Nephron (organoid): ENCODE measurements at regions not wholly inside any gene's neighbourhood (a gene's known extent, or its start where the extent isn't known, plus 50 kb on each side); places are given as distances from the start of the nearest gene placed in this dataset.
A peak's percentile ranks its signal among the peaks of the same experiment; 100 is the strongest.

Experiments
- H3K27ac Mint-ChIP-seq, 3 experiments: 2 replicates each; pipeline ENCODE4 v1.8.0; 2020; ENCODE audit warnings: mixed read lengths in 3 of 3, mild to moderate bottlenecking in 2 of 3, moderate library complexity in 1 of 3
- H3K27me3 Mint-ChIP-seq: 2 replicates; pipeline ENCODE4 v1.8.0; 2021; ENCODE audit warnings: low read depth, mild to moderate bottlenecking, moderate library complexity, mixed read lengths
- H3K36me3 Mint-ChIP-seq: 2 replicates; pipeline ENCODE4 v1.8.0; 2020; ENCODE audit warnings: low read depth, mixed read lengths
- H3K4me1 Mint-ChIP-seq: 2 replicates; pipeline ENCODE4 v1.8.0; 2020; ENCODE audit warnings: mixed read lengths
- H3K4me3 Mint-ChIP-seq, 3 experiments: 2 replicates each; pipeline ENCODE4 v1.8.0; 2020; ENCODE audit warnings: mild to moderate bottlenecking in 3 of 3, mixed read lengths in 3 of 3, moderate library complexity in 2 of 3
- H3K9me3 Mint-ChIP-seq: 2 replicates; pipeline ENCODE4 v1.8.0; 2020; ENCODE audit warnings: mixed read lengths
- TF ChIP-seq, protein P1 (sequence below), 3 experiments: fragments of 200-600 bp; sonication (generic); IDR thresholded peaks; one replicate each; pipeline ENCODE4 v1.5.0; 2021; ENCODE audit warnings: antibody characterized with exemption in 3 of 3; ENCODE audit not compliant: unreplicated experiment in 3 of 3

DNA sequence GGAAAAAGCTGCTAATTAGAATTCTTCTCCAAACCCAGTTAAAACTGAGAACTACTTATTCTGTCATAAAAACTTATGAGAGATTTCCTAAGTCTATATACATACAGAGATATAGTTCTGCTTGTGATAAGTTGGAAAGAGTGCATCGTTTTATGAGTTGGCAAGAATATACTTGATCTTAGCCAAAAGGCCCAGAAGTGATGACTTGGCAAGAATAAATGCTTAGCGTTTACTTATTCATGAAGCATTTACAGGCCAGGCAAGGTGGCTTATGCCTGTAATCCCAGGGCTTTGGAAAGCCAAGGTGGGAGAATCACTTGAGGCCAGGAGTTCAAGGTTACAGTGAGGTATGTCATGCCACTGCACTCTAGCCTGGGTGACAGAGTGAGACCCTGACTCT is 81.7 kb downstream of the CYB561 start:
- Mint-ChIP-seq H3K4me1 (peaks cover 35% of the 10 kb centered on the region), H3K4me3 (no peak overlapping the region), H3K36me3 (peaks cover 16% of the 10 kb centered on the region), H3K9me3 (no peaks in the 10 kb centered on the region), H3K27ac (peak overlapping the region; percentile 40 to 71 (median 56)), H3K27me3 (no peaks in the 10 kb centered on the region)
- TF ChIP-seq, protein P1, sequence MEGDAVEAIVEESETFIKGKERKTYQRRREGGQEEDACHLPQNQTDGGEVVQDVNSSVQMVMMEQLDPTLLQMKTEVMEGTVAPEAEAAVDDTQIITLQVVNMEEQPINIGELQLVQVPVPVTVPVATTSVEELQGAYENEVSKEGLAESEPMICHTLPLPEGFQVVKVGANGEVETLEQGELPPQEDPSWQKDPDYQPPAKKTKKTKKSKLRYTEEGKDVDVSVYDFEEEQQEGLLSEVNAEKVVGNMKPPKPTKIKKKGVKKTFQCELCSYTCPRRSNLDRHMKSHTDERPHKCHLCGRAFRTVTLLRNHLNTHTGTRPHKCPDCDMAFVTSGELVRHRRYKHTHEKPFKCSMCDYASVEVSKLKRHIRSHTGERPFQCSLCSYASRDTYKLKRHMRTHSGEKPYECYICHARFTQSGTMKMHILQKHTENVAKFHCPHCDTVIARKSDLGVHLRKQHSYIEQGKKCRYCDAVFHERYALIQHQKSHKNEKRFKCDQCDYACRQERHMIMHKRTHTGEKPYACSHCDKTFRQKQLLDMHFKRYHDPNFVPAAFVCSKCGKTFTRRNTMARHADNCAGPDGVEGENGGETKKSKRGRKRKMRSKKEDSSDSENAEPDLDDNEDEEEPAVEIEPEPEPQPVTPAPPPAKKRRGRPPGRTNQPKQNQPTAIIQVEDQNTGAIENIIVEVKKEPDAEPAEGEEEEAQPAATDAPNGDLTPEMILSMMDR (IDR thresholded peaks at IDR 0.05; ENCODE audit: unreplicated experiment in 3 of 3) = no peak

DNA sequence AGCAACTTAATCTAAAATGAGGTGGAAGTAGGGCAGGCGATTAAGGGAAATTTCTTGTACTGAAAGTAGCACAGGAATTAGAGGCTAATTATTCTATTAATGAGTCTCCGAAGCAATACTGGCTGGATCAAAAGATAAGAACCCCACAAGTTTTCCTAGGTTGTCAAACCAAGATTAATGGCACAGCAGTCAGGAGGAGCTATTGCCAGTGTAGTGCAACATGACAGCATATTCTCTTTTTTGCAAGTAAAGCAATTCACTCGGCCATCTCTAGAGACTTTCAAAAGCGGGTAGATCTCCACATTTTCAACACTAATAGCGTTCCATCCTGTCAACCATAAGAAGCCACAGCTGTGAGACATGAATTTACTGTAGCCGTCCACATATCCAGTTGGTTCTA is 81.2 kb downstream of the CYB561 start:
- peaks cover 14% of the 10 kb centered on the region for H3K36me3 Mint-ChIP-seq
- TF ChIP-seq, protein P1 (IDR thresholded peaks at IDR 0.05; ENCODE audit: unreplicated experiment in 3 of 3) = no peak
- H3K4me1 Mint-ChIP-seq = peaks cover 35% of the 10 kb centered on the region
- no peak overlapping the region for H3K4me3 Mint-ChIP-seq
- H3K27ac Mint-ChIP-seq = peak overlapping the region; percentile 40 to 71 (median 56)
- no peaks in the 10 kb centered on the region for H3K9me3 Mint-ChIP-seq
- no peaks in the 10 kb centered on the region for H3K27me3 Mint-ChIP-seq

DNA sequence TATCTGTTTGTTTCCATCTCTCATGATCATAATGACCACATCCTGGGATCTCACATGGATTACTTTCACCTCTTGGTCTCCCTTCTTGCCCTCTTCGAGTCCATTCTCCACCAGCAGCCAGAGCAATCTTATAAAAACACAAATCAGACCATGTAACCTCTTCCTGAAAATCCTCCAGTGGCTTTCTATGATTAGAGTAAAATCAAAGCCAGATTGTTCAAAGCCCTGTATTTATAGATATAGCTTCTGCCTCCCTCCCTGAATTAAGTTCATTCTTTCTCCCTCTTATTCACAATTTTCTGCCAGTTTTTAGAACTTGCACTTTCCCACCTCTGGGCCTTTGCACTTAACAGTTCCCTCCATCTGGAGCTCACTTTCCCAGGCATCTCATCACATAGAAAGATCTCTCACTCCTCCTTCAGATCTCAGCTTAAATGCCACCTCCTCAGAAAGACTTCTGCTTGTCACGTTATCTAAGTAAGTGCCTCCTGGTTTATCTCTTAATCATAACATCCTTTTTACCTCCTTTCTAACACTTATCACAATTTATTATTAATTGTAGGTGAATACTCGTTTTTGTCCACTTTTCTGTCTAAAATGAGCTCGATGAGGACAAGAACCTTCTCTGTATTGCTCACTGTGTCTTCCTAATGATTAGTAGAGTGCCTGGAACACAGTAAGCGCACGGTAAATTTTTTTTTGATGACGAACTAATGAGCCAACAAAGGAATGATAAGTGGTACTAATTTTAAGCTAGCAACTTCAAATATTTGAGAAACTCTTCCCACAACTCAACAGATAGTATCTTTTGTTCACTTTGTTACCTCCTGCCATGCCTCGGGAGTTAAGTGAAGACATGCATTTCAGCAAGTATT is 80.5 kb downstream of the CYB561 start:
- Mint-ChIP-seq H3K27me3 (no peaks in the 10 kb centered on the region), H3K4me1 (peaks cover 35% of the 10 kb centered on the region), H3K36me3 (peaks cover 15% of the 10 kb centered on the region), H3K9me3 (no peaks in the 10 kb centered on the region), H3K4me3 (no peak overlapping the region), H3K27ac (peak overlapping the region; percentile 40 to 71 (median 56))
- TF ChIP-seq, protein P1 (IDR thresholded peaks at IDR 0.05; ENCODE audit: unreplicated experiment in 3 of 3) = no peak

DNA sequence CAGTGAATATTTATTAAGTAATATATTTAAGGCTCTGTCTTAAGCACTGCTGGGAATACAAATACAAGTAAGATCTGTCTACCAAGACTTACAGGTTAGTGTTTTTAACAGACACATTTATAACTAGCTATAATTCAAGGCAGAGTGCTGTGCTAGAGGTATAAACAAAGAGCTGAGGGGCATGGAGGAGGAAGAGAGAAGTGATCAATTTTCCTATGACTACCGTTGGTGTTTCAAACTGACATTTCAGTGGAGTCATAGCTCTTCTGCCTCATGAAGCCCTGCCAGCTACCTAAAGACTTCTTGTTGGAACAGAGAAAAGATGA is 79.9 kb downstream of the CYB561 start:
- H3K27ac Mint-ChIP-seq = peak overlapping the region in 2 of 3 experiments; percentile 21 to 71
- H3K4me1 Mint-ChIP-seq = peaks cover 35% of the 10 kb centered on the region
- TF ChIP-seq, protein P1 (IDR thresholded peaks at IDR 0.05; ENCODE audit: unreplicated experiment in 3 of 3) = no peak
- no peak overlapping the region for H3K4me3 Mint-ChIP-seq
- no peaks in the 10 kb centered on the region for H3K27me3 Mint-ChIP-seq
- peaks cover 10% of the 10 kb centered on the region for H3K36me3 Mint-ChIP-seq
- H3K9me3 Mint-ChIP-seq = no peaks in the 10 kb centered on the region

DNA sequence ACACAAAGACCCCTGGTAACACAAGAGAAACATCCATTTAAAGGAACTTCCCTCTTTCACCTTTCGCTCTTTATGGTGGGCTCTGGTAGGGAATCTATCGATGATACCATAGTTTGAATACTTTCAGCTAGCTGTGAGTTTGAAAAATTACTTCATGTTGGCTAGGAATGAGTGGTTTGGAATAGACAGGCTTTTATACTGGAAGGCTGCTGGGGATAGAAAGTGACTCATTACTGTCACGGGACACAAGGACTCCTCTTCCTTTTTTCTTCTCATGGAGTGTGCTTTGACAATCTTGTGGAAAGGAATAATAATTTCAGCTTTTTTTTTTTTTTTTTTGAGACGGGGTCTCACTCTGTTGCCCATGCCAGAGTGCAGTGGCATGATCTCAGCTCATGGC is 76.9 kb downstream of the CYB561 start:
- no peak overlapping the region for H3K27ac Mint-ChIP-seq
- H3K36me3 Mint-ChIP-seq = peaks cover 9% of the 10 kb centered on the region
- H3K4me3 Mint-ChIP-seq = no peak overlapping the region
- H3K27me3 Mint-ChIP-seq = no peaks in the 10 kb centered on the region
- peaks cover 25% of the 10 kb centered on the region for H3K4me1 Mint-ChIP-seq
- TF ChIP-seq, protein P1 (IDR thresholded peaks at IDR 0.05; ENCODE audit: unreplicated experiment in 3 of 3) = no peak
- H3K9me3 Mint-ChIP-seq = no peaks in the 10 kb centered on the region

DNA sequence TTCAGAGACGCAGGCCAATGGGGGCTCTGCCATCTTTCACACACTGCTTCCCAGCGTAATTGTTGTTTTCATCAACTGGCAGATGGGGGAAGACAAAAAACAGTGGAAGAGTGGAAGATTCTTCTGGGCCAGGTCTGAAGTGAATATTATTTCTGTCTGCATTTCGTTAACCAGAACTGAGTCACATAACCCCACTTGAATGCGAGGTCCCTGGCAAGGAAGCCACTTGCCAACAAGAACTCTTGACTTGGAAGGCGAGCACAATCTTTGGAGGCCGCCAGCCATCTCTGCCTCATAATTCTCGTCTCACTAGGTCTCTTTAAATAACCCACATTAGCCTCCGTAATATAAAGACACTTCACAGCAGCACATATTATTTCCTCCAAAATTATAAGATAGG is 75.4 kb downstream of the CYB561 start:
- Mint-ChIP-seq H3K27me3 (no peaks in the 10 kb centered on the region), H3K9me3 (no peaks in the 10 kb centered on the region), H3K27ac (no peak overlapping the region), H3K4me1 (peaks cover 11% of the 10 kb centered on the region), H3K36me3 (peaks cover 23% of the 10 kb centered on the region), H3K4me3 (no peak overlapping the region)
- TF ChIP-seq, protein P1 (IDR thresholded peaks at IDR 0.05; ENCODE audit: unreplicated experiment in 3 of 3) = no peak
